ENCODE measurements at regions not wholly inside any gene's neighbourhood (a gene's known extent, or its start where the extent isn't known, plus 50 kb on each side); places are given as distances from the start of the nearest gene placed in this dataset.
"Not testable (repeated sequence)": the region's sequence is repeated elsewhere in the genome, so short reads cannot be mapped to it uniquely, and the experiment has no call there.

DNA sequence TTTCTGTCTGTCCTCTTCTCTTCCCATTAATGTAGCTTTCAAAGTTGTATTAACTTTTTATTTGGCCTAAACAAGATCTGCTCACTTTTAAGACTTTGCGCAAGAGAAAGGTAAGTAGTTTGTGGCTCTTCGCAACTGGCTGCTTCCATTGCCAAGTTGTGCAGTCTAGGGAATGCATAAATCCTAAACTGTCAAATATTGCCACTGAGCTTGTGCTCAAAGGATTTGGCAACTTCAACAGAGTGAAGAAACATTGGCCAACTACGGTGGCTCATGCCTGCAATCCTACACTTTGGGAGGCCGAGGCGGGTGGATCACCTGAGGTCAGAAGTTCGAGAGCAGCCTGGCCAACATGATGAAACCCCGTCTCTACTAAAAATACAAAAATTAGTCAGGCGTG is 826.4 kb downstream of the EPHA4 start:
- Histone ChIP-seq H3K9ac (no peak overlapping the region), H3K36me3 (no peaks in the 10 kb centered on the region), H4K20me1 (no peaks in the 10 kb centered on the region), H3K4me2 (no peak overlapping the region), H3K4me3 (no peak overlapping the region), H3K4me1 (no peaks in the 10 kb centered on the region), H3K27me3 (no peaks in the 10 kb centered on the region), H3K9me3 (replicated peaks in 1 of 11) (no peaks in the 10 kb centered on the region), H3K27ac (no peak overlapping the region)
- no peak for TF ChIP-seq Cebpa-rat (IDR thresholded peaks at IDR 0.05)

DNA sequence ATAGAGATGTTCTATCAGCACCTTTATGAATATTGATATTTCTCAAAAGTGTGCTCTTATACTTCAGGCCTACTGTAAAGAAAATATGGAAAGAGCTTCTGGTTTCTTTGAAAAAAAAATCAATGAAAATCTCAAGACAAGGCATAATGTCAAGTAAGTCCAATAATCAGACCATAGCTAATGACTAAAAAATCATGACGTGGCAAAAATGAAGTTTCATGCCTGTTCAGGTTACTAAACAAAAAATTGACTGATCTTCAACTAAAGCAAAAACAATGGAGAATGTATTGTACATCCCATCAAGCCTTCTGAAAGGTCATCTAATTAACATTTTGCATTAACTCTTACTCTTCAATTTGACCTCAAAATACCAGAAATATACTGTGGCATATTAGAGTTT is 824.4 kb downstream of the EPHA4 start:
- Histone ChIP-seq H3K4me3 (no peak overlapping the region), H4K20me1 (no peaks in the 10 kb centered on the region), H3K36me3 (no peaks in the 10 kb centered on the region), H3K27me3 (no peaks in the 10 kb centered on the region), H3K9ac (no peak overlapping the region), H3K4me2 (no peak overlapping the region), H3K4me1 (no peaks in the 10 kb centered on the region), H3K9me3 (replicated peaks in 1 of 11) (0 out of 22 replicates have a peak, but pooled peaks cover 0 to 5% (median 0%) of the 10 kb centered on the region in 11 experiments), H3K27ac (no peak overlapping the region)
- TF ChIP-seq Cebpa-rat (IDR thresholded peaks at IDR 0.05) = no peak

DNA sequence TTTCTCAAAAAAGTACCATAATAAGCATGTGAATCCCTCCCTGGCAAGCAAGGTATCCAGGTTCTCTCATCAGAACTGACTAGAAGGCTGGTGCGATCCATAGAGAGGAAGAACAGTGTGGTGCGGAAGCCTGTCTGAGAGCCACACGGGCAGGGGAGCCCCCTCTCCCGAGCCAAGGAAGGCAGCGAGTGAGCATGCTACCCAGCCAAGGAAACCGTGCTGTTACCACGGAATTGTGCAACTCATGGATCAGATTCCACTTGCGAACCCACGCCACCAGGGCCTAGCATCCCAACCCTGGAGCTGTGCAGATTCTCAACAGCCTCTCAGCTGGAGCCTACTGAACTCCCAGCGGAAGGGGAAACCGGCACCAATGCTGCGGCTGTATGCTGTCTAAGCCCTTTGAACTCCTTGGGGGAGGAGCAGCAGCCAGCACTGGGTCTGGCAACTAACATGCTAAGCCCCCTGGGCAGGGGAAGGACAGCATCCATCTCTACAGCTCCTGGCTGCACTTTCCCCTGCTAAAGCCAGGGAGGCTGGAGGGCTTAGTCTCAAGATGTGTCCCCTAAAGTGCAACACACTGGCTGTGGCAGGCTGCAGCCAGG is 823.1 kb downstream of the EPHA4 start:
- Histone ChIP-seq H3K36me3 (no peaks in the 10 kb centered on the region), H3K9ac (no peak overlapping the region), H4K20me1 (no peaks in the 10 kb centered on the region), H3K4me1 (no peaks in the 10 kb centered on the region), H3K27me3 (no peaks in the 10 kb centered on the region), H3K9me3 (replicated peaks in 1 of 11) (0 out of 22 replicates have a peak, but pooled peaks cover 0 to 5% (median 0%) of the 10 kb centered on the region in 11 experiments), H3K27ac (no peak overlapping the region), H3K4me3 (no peak overlapping the region), H3K4me2 (no peak overlapping the region)
- no peak for TF ChIP-seq Cebpa-rat (IDR thresholded peaks at IDR 0.05)

DNA sequence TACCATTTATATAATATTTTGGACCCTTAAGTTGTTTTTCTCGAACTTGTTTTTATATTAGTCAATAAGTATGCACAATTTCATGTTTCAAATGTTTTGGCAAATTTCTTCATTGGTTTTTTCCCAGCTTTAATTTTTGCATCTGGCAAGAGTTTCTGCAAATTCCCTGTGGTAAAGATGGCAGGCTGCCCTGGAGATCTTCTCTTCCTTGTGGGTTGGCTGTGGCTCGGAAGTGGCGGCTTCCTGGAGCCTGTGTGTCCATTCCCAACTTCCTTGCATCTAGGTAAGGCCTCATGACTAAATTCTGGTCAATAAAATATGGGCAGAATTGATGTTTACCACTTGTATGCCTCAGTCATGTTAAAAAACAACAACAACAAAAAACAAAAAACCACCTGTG is 818.6 kb downstream of the EPHA4 start:
- Histone ChIP-seq H3K36me3 (no peaks in the 10 kb centered on the region), H3K4me2 (no peak overlapping the region), H4K20me1 (no peaks in the 10 kb centered on the region), H3K9me3 (replicated peaks in 1 of 11) (0 out of 22 replicates have a peak, but pooled peaks cover 0 to 5% (median 0%) of the 10 kb centered on the region in 11 experiments), H3K27ac (no peak overlapping the region), H3K4me3 (no peak overlapping the region), H3K4me1 (no peaks in the 10 kb centered on the region), H3K9ac (no peak overlapping the region), H3K27me3 (no peaks in the 10 kb centered on the region)
- no peak for TF ChIP-seq Cebpa-rat (IDR thresholded peaks at IDR 0.05)

DNA sequence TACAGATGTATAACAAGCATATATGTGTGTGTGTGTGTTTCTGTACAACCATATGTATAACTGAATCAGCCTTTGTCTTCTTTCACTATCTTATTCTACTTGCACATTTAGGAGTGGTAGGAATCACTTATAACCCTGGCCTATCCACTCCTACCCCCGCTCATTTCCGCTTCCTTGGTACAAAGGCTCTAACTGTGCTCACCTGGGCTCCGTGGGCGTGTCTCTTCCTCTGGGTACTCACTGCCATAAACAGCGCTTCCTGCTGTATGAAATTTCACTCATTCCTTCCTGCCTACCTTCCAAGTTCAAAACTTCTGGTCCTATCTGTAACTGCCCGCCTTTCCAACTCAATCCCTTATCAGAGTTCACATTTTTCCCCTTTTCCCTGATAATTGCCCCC is 815.5 kb downstream of the EPHA4 start:
- H3K27me3 ChIP-seq = no peaks in the 10 kb centered on the region
- H3K9ac ChIP-seq = no peak overlapping the region
- no peaks in the 10 kb centered on the region for H3K36me3 ChIP-seq
- no peaks in the 10 kb centered on the region for H3K4me1 ChIP-seq
- 0 out of 22 replicates have a peak, but pooled peaks cover 0 to 1% (median 0%) of the 10 kb centered on the region in 11 experiments for H3K9me3 ChIP-seq (replicated peaks in 1 of 11)
- no peak overlapping the region for H3K27ac ChIP-seq
- H3K4me2 ChIP-seq = no peak overlapping the region
- no peak for TF ChIP-seq Cebpa-rat (IDR thresholded peaks at IDR 0.05)
- no peak overlapping the region for H3K4me3 ChIP-seq
- H4K20me1 ChIP-seq = no peaks in the 10 kb centered on the region

DNA sequence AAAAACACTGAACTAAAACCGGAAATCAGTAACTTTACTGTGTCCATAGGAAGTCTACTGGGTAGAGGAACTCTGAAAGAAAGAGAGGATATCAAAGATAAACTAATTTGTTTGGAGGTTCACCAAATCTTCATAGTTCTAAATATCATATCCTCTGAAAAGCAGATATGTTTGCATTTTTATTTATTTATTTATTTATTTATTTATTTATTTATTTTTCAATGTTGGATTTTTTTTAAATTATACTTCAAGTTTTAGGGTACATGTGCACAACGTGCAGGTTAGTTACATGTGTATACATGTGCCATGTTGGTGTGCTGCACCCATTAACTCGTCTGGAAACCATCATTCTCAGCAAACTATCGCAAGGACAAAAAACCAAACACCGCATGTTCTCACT is 813.7 kb downstream of the EPHA4 start:
- not testable (repeated sequence) for H4K20me1 ChIP-seq; H3K4me1 ChIP-seq; H3K27ac ChIP-seq; H3K27me3 ChIP-seq; H3K4me2 ChIP-seq; H3K9me3 ChIP-seq (replicated peaks in 1 of 11); H3K9ac ChIP-seq; H3K4me3 ChIP-seq; H3K36me3 ChIP-seq

DNA sequence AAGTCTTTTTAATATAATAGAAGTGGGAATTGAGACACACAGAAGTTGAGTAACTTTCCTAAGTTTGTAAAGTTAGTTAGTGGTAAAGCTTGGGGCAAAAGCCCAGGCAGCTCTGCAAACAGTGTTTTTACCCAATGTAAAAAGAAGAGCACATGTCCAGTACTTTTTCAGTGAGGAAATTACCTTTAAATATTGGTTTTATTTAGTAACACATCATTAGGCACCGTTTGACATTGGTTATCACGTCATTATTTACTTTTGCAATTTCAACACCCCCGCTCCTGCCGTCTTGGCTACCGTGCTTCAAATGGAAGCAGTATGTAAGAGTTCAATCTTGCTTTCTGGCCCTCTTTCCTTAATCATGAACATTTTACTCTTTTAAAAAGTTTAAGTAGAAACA is 807.9 kb downstream of the EPHA4 start:
- no peak overlapping the region for H3K4me3 ChIP-seq
- H3K4me1 ChIP-seq = no peaks in the 10 kb centered on the region
- H3K9ac ChIP-seq = no peak overlapping the region
- H3K36me3 ChIP-seq = no peaks in the 10 kb centered on the region
- no peaks in the 10 kb centered on the region for H3K27me3 ChIP-seq
- no peak overlapping the region for H3K4me2 ChIP-seq
- H3K27ac ChIP-seq = no peak overlapping the region
- H4K20me1 ChIP-seq = no peaks in the 10 kb centered on the region
- H3K9me3 ChIP-seq (replicated peaks in 1 of 11) = no peaks in the 10 kb centered on the region
- TF ChIP-seq Cebpa-rat (IDR thresholded peaks at IDR 0.05) = no peak

DNA sequence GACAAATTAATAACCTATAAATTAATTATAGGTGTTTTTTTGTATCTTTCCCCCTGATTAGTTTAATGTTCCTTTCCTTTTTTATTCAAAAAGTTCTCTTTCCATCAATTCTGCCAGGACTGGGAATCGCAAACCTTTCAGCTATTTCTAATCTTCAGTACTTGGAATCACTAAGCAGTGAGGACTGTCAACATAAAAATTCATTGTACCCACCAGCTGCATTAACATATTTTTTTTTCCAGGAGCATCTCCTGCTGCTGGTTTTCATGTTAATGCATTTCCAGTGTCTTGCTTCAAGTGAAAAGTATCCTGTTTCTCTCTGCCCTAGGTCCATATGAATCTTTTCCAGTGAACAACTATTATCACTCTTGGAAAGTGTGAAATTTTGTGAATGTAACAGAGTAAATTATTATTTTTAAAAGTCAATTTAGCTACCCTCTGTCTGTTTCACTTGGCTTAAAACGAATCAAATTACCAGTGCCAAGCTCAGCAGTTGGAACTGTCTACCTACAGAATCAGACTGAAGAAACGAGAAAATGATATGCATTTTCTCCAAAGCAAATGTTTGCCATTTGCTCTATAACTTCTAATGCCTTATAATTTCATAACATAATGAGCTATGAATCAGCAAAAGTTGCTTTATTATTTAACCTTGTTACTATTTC is 804.4 kb downstream of the EPHA4 start:
- Histone ChIP-seq H3K4me2 (no peak overlapping the region), H4K20me1 (no peaks in the 10 kb centered on the region), H3K4me3 (no peak overlapping the region), H3K36me3 (no peaks in the 10 kb centered on the region), H3K9ac (no peak overlapping the region), H3K9me3 (replicated peaks in 1 of 11) (no peaks in the 10 kb centered on the region), H3K27me3 (no peaks in the 10 kb centered on the region), H3K27ac (no peak overlapping the region), H3K4me1 (no peaks in the 10 kb centered on the region)
- no peak for TF ChIP-seq Cebpa-rat (IDR thresholded peaks at IDR 0.05)

DNA sequence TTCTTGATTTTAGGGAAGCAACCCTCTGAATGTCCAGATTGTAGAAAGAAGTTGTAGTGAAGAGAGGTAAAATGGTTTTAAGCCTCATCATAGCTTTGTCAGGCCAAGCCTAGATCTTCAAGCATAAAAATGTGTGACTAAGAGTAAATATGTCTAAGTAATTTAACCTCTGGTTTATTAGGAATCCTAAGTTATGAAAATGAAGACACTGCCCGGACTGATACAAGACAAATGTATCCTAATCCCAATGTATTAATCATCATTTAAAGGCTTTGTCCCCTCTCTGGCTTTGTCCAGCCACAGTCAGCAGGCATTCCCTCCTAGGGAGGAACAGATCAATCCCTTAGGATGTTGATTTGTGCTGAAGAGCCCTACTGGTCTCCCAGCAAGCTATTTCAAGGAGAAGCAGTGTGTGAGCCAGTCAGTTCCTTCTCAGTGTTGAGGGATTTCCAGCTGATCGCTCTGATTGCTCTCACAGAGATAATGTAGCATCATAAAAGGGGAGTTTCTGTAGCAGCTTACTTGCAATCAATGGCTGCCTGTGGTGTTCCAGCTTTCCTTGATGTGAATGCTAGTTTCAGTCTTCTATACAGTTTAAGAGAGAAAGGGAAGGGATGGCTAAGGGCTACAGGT is 796.1 kb downstream of the EPHA4 start:
- no peaks in the 10 kb centered on the region for H3K36me3 ChIP-seq
- no peak overlapping the region for H3K9ac ChIP-seq
- H3K9me3 ChIP-seq (replicated peaks in 1 of 11) = peaks cover 0 to 9% (median 0%) of the 10 kb centered on the region in 11 experiments; a peak in 3 of 22 replicates
- no peak for TF ChIP-seq Cebpa-rat (IDR thresholded peaks at IDR 0.05)
- no peaks in the 10 kb centered on the region for H3K4me1 ChIP-seq
- H3K27ac ChIP-seq = no peak overlapping the region
- no peak overlapping the region for H3K4me3 ChIP-seq
- no peaks in the 10 kb centered on the region for H3K27me3 ChIP-seq
- H4K20me1 ChIP-seq = no peaks in the 10 kb centered on the region
- no peak overlapping the region for H3K4me2 ChIP-seq

DNA sequence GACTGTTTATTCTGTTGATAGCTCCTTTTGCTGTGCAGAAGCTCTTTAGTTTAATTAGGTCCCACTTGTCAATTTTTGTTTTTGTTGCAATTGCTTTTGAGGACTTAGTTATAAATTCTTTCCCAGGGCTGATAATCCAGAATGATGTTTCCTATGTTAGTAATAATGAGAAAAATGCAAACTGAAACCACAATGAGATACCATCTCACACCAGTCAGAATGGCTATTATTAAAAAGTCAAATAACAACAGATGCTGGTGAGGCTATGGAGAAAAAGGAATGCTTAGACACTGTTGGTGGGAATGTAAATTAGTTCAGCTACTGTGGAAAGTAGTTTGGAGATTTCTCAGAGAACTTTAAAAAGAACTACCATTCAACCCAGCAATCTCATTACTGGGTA is 793.0 kb downstream of the EPHA4 start:
- H3K4me1 ChIP-seq; H3K27ac ChIP-seq; H3K4me3 ChIP-seq; H3K9me3 ChIP-seq (replicated peaks in 1 of 11); H3K4me2 ChIP-seq; H3K36me3 ChIP-seq; H3K27me3 ChIP-seq; H3K9ac ChIP-seq; H4K20me1 ChIP-seq: not testable (repeated sequence)
